Mesendoderm (in vitro differentiated cells): ENCODE measurements at regions not wholly inside any gene's neighbourhood (a gene's known extent, or its start where the extent isn't known, plus 50 kb on each side); places are given as distances from the start of the nearest gene placed in this dataset.

ENCODE experiments used
- DNase-seq: peaks from one replicate; pipeline ENCODE4 v3.0.0; 2013
- H2AK5ac ChIP-seq: 2 replicates; pipeline ENCODE4 v1.6.1; 2013; ENCODE audit warnings: low read length, inconsistent platforms
- H2BK120ac ChIP-seq: 2 replicates; pipeline ENCODE4 v1.6.1; 2013; ENCODE audit warnings: low read depth, mild to moderate bottlenecking, low read length, moderate library complexity, mixed read lengths
- H2BK15ac ChIP-seq: replicated peaks from 2 replicates; pipeline ENCODE4 v1.6.1; 2013; ENCODE audit warnings: low read depth, mild to moderate bottlenecking, moderate library complexity
- H2BK5ac ChIP-seq: 2 replicates; pipeline ENCODE4 v1.6.1; 2013; ENCODE audit warnings: low read length, inconsistent platforms
- H3K18ac ChIP-seq: 2 replicates; pipeline ENCODE4 v1.6.1; 2013; ENCODE audit warnings: mild to moderate bottlenecking, low read length, mixed read lengths
- H3K23ac ChIP-seq: one replicate; pipeline ENCODE4 v1.6.1; 2013; ENCODE audit warnings: low read length
- H3K27ac ChIP-seq: 2 replicates; pipeline ENCODE4 v1.5.1; 2013; ENCODE audit warnings: low read depth, mild to moderate bottlenecking, inconsistent platforms, low read length, moderate library complexity
- H3K27me3 ChIP-seq: 2 replicates; pipeline ENCODE4 v1.6.1; 2013; ENCODE audit warnings: low read length, control low read depth, mild to moderate bottlenecking, inconsistent platforms; ENCODE audit not compliant: insufficient read depth, poor library complexity
- H3K36me3 ChIP-seq: 2 replicates; pipeline ENCODE4 v1.6.1; 2013; ENCODE audit warnings: low read length, inconsistent platforms; ENCODE audit not compliant: control insufficient read depth, insufficient read depth
- H3K4ac ChIP-seq: one replicate; pipeline ENCODE4 v1.6.1; 2013; ENCODE audit warnings: low read depth, mild to moderate bottlenecking, low read length, moderate library complexity
- H3K4me1 ChIP-seq: 2 replicates; pipeline ENCODE4 v1.6.1; 2013; ENCODE audit warnings: low read depth, low read length, inconsistent platforms; ENCODE audit not compliant: control insufficient read depth
- H3K4me2 ChIP-seq: 2 replicates; pipeline ENCODE4 v1.6.1; 2013; ENCODE audit warnings: low read length
- H3K4me3 ChIP-seq: 2 replicates; pipeline ENCODE4 v1.5.1; 2013; ENCODE audit warnings: mild to moderate bottlenecking, low read length
- H3K56ac ChIP-seq: one replicate; pipeline ENCODE4 v1.6.1; 2013; ENCODE audit warnings: low read length
- H3K79me1 ChIP-seq: 2 replicates; pipeline ENCODE4 v1.6.1; 2013; ENCODE audit warnings: low read length, inconsistent platforms
- H3K79me2 ChIP-seq: 2 replicates; pipeline ENCODE4 v1.6.1; 2013; ENCODE audit warnings: mild to moderate bottlenecking, low read length; ENCODE audit not compliant: control insufficient read depth, insufficient read depth
- H3K9ac ChIP-seq: 2 replicates; pipeline ENCODE4 v1.6.1; 2013; ENCODE audit warnings: low read length, inconsistent platforms
- H4K5ac ChIP-seq: one replicate; pipeline ENCODE4 v1.6.1; 2013; ENCODE audit warnings: low read length
- H4K8ac ChIP-seq: one replicate; pipeline ENCODE4 v1.6.1; 2013; ENCODE audit warnings: low read depth, mild to moderate bottlenecking, control low read depth, low read length, moderate library complexity
- WGBS: extraction: QIAGEN DNeasy Blood & Tissue Kit; methylation state at CpG from one replicate; pipeline ENCODE4 v1.1.7; 2013; ENCODE audit warnings: low lambda C conversion rate, missing lambda C conversion rate; ENCODE audit not compliant: insufficient coverage; ENCODE audit errors: extremely low coverage; 5-methylcytosine and 5-hydroxymethylcytosine counted together

- Histone ChIP-seq H3K36me3 (no peaks in the 10 kb centered on the region), H3K23ac (no peak overlapping the region), H3K18ac (no peak overlapping the region), H3K4me1 (no peaks in the 10 kb centered on the region), H2BK5ac (no peak overlapping the region), H3K4me3 (no peak overlapping the region), H3K27ac (no peak overlapping the region), H3K4me2 (no peak overlapping the region), H2BK120ac (no peak overlapping the region), H3K56ac (no peak overlapping the region), H3K79me2 (no peaks in the 10 kb centered on the region), H3K4ac (no peak overlapping the region), H4K8ac (no peak overlapping the region), H3K27me3 (no peaks in the 10 kb centered on the region), H3K79me1 (no peaks in the 10 kb centered on the region), H4K5ac (no peak overlapping the region), H2BK15ac (no peak overlapping the region), H3K9ac (no peak overlapping the region), H2AK5ac (no peak overlapping the region)
- DNase-seq = no peak
These were observed 808.9 kb upstream of the SEL1L start for GRCh38 chr14:82342596-82342995.

DNA sequence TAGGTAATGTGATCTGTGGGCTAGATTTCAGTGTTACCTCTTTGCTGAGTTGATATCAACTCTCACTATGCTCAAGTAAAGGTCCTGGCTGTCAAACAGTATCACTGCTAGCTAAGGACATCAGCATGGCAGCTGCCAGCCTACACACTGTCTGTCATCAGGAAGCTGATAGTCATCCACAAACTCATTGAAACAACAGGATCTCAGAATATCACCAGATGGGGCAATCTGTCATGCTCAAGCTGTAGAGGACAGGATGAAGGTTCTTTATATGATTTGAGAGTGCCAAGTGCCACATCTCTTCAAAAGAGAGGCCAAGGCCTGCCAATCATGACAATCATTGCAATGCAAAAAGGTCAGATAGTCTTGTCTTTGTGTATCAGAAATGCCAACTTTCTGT is 811.5 kb upstream of the SEL1L start:
- H3K4me2 ChIP-seq = no peak overlapping the region
- H2BK120ac ChIP-seq = no peak overlapping the region
- H3K4me3 ChIP-seq = no peak overlapping the region
- no peak overlapping the region for H3K18ac ChIP-seq
- no peak overlapping the region for H3K56ac ChIP-seq
- H3K79me2 ChIP-seq = no peaks in the 10 kb centered on the region
- H3K4me1 ChIP-seq = no peaks in the 10 kb centered on the region
- no peaks in the 10 kb centered on the region for H3K79me1 ChIP-seq
- H4K5ac ChIP-seq = no peak overlapping the region
- H3K27me3 ChIP-seq = no peaks in the 10 kb centered on the region
- H2AK5ac ChIP-seq = no peak overlapping the region
- DNase-seq = no peak
- no peak overlapping the region for H3K27ac ChIP-seq
- no peak overlapping the region for H2BK5ac ChIP-seq
- no peak overlapping the region for H3K9ac ChIP-seq
- no peak overlapping the region for H2BK15ac ChIP-seq
- no peaks in the 10 kb centered on the region for H3K36me3 ChIP-seq
- no peak overlapping the region for H3K23ac ChIP-seq
- no peak overlapping the region for H3K4ac ChIP-seq
- no peak overlapping the region for H4K8ac ChIP-seq

GRCh38 chr14:82354126-82354525 is 820.5 kb upstream of the SEL1L start:
- H3K79me2 ChIP-seq = no peaks in the 10 kb centered on the region
- no peaks in the 10 kb centered on the region for H3K4me1 ChIP-seq
- no peak overlapping the region for H3K4ac ChIP-seq
- H2BK15ac ChIP-seq = no peak overlapping the region
- H4K5ac ChIP-seq = no peak overlapping the region
- H3K4me3 ChIP-seq = no peak overlapping the region
- H3K4me2 ChIP-seq = no peak overlapping the region
- H2BK120ac ChIP-seq = no peak overlapping the region
- no peaks in the 10 kb centered on the region for H3K27me3 ChIP-seq
- no peak overlapping the region for H2AK5ac ChIP-seq
- no peak overlapping the region for H3K56ac ChIP-seq
- H3K27ac ChIP-seq = no peak overlapping the region
- H3K79me1 ChIP-seq = no peaks in the 10 kb centered on the region
- H3K36me3 ChIP-seq = no peaks in the 10 kb centered on the region
- no peak overlapping the region for H2BK5ac ChIP-seq
- no peak overlapping the region for H3K9ac ChIP-seq
- no peak overlapping the region for H4K8ac ChIP-seq
- H3K23ac ChIP-seq = no peak overlapping the region
- DNase-seq = no peak
- no peak overlapping the region for H3K18ac ChIP-seq

DNA sequence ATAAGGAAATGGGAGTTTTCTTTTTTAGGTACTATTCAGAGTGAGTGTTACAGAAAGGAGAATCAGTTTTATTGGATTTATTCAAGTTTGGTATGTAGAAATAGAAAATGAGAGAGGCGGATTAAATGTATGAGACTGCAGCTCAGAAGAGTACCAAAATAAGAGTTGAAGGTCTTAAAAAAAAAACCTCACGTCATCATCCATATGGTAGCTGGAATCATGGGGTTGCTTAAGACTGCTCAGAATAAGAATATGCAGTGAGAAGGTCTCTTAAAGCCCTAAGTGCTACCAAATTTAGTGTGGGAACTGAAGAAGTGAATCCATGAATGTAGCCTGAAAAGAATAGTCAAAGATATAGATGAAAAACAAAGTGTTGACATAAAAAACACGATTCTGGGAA is 825.5 kb upstream of the SEL1L start:
- no peak overlapping the region for H2AK5ac ChIP-seq
- H4K5ac ChIP-seq = no peak overlapping the region
- no peak overlapping the region for H3K4ac ChIP-seq
- no peaks in the 10 kb centered on the region for H3K27me3 ChIP-seq
- no peaks in the 10 kb centered on the region for H3K4me1 ChIP-seq
- no peak overlapping the region for H2BK120ac ChIP-seq
- H3K18ac ChIP-seq = no peak overlapping the region
- no peak overlapping the region for H3K27ac ChIP-seq
- 100% methylated on average over 1 of the region's 3 CpGs for WGBS
- no peaks in the 10 kb centered on the region for H3K79me1 ChIP-seq
- H3K79me2 ChIP-seq = no peaks in the 10 kb centered on the region
- H2BK15ac ChIP-seq = no peak overlapping the region
- no peak overlapping the region for H3K4me2 ChIP-seq
- no peak for DNase-seq
- no peak overlapping the region for H3K9ac ChIP-seq
- no peak overlapping the region for H2BK5ac ChIP-seq
- H3K36me3 ChIP-seq = no peaks in the 10 kb centered on the region
- H4K8ac ChIP-seq = no peak overlapping the region
- no peak overlapping the region for H3K4me3 ChIP-seq
- H3K56ac ChIP-seq = no peak overlapping the region
- H3K23ac ChIP-seq = no peak overlapping the region

DNA sequence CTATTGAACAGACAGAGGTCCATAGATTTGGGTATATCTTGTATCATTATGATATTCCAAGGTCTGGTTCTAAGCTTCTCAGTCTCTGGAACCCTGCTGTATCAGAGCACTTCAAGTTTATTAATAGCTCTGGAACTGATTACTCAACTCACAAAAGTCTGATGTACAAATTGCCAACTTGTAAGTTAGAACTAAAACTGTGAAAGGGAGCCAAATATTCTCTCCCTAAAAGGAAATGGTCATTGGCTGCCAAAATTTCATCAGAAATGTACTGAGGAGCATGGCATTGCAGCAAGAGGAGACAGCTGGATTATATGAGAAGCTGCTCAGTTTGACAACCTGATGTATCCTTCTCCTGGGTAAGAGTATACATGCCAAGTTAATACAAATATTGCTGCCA is 828.8 kb upstream of the SEL1L start:
- Histone ChIP-seq H3K23ac (no peak overlapping the region), H3K4me2 (no peak overlapping the region), H3K56ac (no peak overlapping the region), H3K18ac (no peak overlapping the region), H3K9ac (no peak overlapping the region), H3K79me2 (no peaks in the 10 kb centered on the region), H4K5ac (no peak overlapping the region), H3K4me1 (no peaks in the 10 kb centered on the region), H2BK120ac (no peak overlapping the region), H4K8ac (no peak overlapping the region), H2AK5ac (no peak overlapping the region), H2BK5ac (no peak overlapping the region), H2BK15ac (no peak overlapping the region), H3K27me3 (no peaks in the 10 kb centered on the region), H3K4ac (no peak overlapping the region), H3K27ac (no peak overlapping the region), H3K36me3 (no peaks in the 10 kb centered on the region), H3K4me3 (no peak overlapping the region), H3K79me1 (no peaks in the 10 kb centered on the region)
- no peak for DNase-seq

- Histone ChIP-seq H2BK120ac (no peak overlapping the region), H3K4ac (no peak overlapping the region), H3K79me1 (no peaks in the 10 kb centered on the region), H3K4me1 (no peaks in the 10 kb centered on the region), H3K9ac (no peak overlapping the region), H2BK15ac (no peak overlapping the region), H3K18ac (no peak overlapping the region), H3K36me3 (no peaks in the 10 kb centered on the region), H3K79me2 (no peaks in the 10 kb centered on the region), H3K23ac (no peak overlapping the region), H2AK5ac (no peak overlapping the region), H3K27me3 (no peaks in the 10 kb centered on the region), H3K27ac (no peak overlapping the region), H2BK5ac (no peak overlapping the region), H3K4me2 (no peak overlapping the region), H4K8ac (no peak overlapping the region), H4K5ac (no peak overlapping the region), H3K56ac (no peak overlapping the region), H3K4me3 (no peak overlapping the region)
- DNase-seq = no peak
- WGBS = no CpG with 5 or more reads among the region's 4 CpGs
These were observed 831.8 kb upstream of the SEL1L start for GRCh38 chr14:82365471-82365870.
